Peyer's patch (tissue), 4 donors: ENCODE measurements at regions not wholly inside any gene's neighbourhood (a gene's known extent, or its start where the extent isn't known, plus 50 kb on each side); places are given as distances from the start of the nearest gene placed in this dataset.
A peak's percentile ranks its signal among the peaks of the same experiment; 100 is the strongest.

ENCODE experiments used
- DNase-seq, 3 donors: peaks; one replicate each; pipeline ENCODE4 v3.0.0-alpha.2; 2017 to 2019
- H3K27ac ChIP-seq, 4 donors: fragments of 200-600 bp; sonication (generic); one replicate each; pipeline ENCODE4 v1.5.1; 2016 to 2019
- H3K27me3 ChIP-seq, 2 donors: fragments of 200-600 bp; sonication (generic); one replicate each; pipeline ENCODE4 v1.5.1; 2019
- H3K36me3 ChIP-seq, 3 donors: fragments of 200-600 bp; sonication (generic); one replicate each; pipeline ENCODE4 v1.5.1; 2016 to 2019
- H3K4me1 ChIP-seq, 4 donors: fragments of 200-600 bp; sonication (generic); one replicate each; pipeline ENCODE4 v1.5.1; 2016 to 2019
- H3K4me3 ChIP-seq, 4 donors: fragments of 200-600 bp; sonication (generic); 1 replicate in 3 of 4; 2 replicates in 1 of 4; pipeline ENCODE4 v1.5.1; 2016 to 2019; ENCODE audit warnings: mild to moderate bottlenecking in 1 of 4
- H3K9me3 ChIP-seq, 4 donors: fragments of 200-600 bp; sonication (generic); one replicate each; pipeline ENCODE4 v1.5.1; 2016 to 2019; ENCODE audit warnings: mild to moderate bottlenecking in 1 of 4
- POLR2A ChIP-seq, 2 donors: fragments of 450-650 bp; IDR thresholded peaks; one replicate each; pipeline ENCODE4 v1.5.1; 2017; ENCODE audit warnings: antibody characterized with exemption in 2 of 2, mild to moderate bottlenecking in 2 of 2, moderate library complexity in 2 of 2
- TF ChIP-seq, protein P1 (sequence below), 6 experiments: fragments of 450-650 bp in 4 of 6; fragments of 200-600 bp in 2 of 6; sonication (generic) in 1 of 6; IDR thresholded peaks; one replicate each; pipeline ENCODE4 v1.5.1; 2017 to 2019; ENCODE audit warnings: antibody characterized with exemption in 6 of 6, mild to moderate bottlenecking in 3 of 6, moderate library complexity in 1 of 6

DNA sequence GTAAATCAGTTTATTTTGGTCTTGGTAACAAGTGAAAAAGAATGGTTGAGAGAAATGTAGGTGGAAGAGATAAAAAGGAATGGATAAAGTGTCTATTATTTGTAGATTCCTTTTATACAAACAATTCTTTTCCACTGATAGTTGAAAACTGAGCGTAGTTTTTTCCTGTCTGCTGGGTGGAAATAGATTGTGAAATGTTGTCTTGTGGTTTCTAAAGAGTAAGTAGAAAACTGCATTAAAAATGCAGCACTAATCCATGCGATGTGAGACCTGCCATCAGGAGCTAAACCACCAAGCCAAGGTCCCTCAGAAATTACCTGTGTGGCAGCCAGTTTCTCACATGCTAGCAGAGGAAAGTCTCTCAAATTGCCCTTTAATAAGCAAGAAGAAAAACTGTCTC is 103.2 kb upstream of the SLC44A3 start:
- H3K27ac ChIP-seq: no peak overlapping the region
- H3K4me1 ChIP-seq: no peaks in the 10 kb centered on the region
- no peaks in the 10 kb centered on the region for H3K36me3 ChIP-seq
- no peaks in the 10 kb centered on the region for H3K9me3 ChIP-seq
- no peak overlapping the region for H3K4me3 ChIP-seq
- H3K27me3 ChIP-seq: no peaks in the 10 kb centered on the region
- TF ChIP-seq POLR2A (IDR thresholded peaks at IDR 0.05): no peak
- TF ChIP-seq, protein P1, sequence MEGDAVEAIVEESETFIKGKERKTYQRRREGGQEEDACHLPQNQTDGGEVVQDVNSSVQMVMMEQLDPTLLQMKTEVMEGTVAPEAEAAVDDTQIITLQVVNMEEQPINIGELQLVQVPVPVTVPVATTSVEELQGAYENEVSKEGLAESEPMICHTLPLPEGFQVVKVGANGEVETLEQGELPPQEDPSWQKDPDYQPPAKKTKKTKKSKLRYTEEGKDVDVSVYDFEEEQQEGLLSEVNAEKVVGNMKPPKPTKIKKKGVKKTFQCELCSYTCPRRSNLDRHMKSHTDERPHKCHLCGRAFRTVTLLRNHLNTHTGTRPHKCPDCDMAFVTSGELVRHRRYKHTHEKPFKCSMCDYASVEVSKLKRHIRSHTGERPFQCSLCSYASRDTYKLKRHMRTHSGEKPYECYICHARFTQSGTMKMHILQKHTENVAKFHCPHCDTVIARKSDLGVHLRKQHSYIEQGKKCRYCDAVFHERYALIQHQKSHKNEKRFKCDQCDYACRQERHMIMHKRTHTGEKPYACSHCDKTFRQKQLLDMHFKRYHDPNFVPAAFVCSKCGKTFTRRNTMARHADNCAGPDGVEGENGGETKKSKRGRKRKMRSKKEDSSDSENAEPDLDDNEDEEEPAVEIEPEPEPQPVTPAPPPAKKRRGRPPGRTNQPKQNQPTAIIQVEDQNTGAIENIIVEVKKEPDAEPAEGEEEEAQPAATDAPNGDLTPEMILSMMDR (IDR thresholded peaks at IDR 0.05): no peak
- no peak for DNase-seq

DNA sequence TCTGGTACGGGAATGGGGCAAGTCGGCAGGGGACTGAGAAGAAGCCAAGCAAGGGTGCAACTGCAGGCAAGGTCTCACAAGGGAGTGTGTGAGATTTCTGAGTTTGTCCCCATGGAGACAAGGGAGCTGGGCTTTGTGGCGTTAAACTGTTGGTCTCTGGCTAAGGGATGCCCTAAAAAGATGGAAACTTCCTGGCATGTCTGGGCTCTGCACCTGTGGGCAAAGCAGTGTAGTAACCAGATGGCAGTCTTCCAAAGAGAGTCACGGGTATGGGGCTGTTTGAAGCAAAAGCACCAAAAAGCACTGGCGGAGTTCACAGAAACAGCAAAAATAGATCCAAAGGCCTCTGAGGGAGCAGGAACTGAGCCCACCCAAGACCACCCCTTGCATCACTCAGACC is 104.8 kb upstream of the SLC44A3 start:
- Histone ChIP-seq H3K36me3 (no peaks in the 10 kb centered on the region), H3K9me3 (no peaks in the 10 kb centered on the region), H3K4me1 (no peaks in the 10 kb centered on the region), H3K27ac (no peak overlapping the region), H3K4me3 (no peak overlapping the region), H3K27me3 (no peaks in the 10 kb centered on the region)
- TF ChIP-seq, protein P1 (IDR thresholded peaks at IDR 0.05): no peak
- no peak for TF ChIP-seq POLR2A (IDR thresholded peaks at IDR 0.05)
- no peak for DNase-seq

DNA sequence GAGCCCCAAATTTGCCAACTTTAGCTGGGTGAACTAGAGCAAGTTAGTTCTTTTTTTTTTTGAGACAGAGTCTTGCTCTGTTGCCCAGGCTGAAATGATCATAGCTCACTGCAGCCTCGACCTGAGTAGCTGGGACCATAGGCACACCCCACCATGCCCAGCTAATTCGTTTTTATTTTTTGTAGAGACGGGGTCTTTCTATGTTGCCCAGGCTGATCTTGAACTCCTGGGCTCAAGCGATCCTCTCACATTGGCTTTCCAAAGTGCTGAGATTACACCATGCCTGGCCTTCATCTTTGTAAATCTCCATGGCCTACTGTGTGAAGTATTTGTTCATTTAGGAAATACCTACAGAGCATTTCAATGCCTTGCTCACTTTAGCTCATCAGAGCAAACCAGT is 105.6 kb upstream of the SLC44A3 start:
- Histone ChIP-seq H3K27ac (no peak overlapping the region), H3K9me3 (no peaks in the 10 kb centered on the region), H3K4me1 (no peaks in the 10 kb centered on the region), H3K4me3 (no peak overlapping the region), H3K36me3 (no peaks in the 10 kb centered on the region), H3K27me3 (no peaks in the 10 kb centered on the region)
- TF ChIP-seq, protein P1 (IDR thresholded peaks at IDR 0.05): no peak
- no peak for TF ChIP-seq POLR2A (IDR thresholded peaks at IDR 0.05)
- no peak for DNase-seq

DNA sequence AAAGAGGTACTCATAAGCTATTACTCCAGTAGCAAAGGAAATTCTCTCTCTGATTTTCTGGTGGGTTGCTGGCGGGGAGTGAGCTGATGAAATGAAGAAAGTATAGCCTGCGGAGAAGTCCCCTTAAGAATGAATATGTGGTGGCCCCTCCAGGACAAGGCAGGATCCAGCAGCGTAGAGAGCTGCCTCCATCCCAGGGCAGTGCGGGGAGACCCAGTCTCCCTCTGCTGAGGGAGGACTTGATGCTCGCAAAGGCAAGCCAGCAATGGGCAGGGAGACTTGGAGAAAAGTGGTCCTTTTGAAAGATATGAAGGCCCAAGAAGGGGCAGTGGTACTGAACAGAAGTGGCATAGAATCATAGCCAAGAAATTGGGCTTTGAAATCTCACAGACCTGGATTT is 106.0 kb upstream of the SLC44A3 start:
- H3K4me1 ChIP-seq: no peaks in the 10 kb centered on the region
- H3K9me3 ChIP-seq: no peaks in the 10 kb centered on the region
- peak overlapping the region in 2 of 4 donors; percentile 5 to 38 for H3K27ac ChIP-seq
- H3K4me3 ChIP-seq: no peak overlapping the region
- H3K27me3 ChIP-seq: no peaks in the 10 kb centered on the region
- TF ChIP-seq, protein P1 (IDR thresholded peaks at IDR 0.05): no peak
- TF ChIP-seq POLR2A (IDR thresholded peaks at IDR 0.05): no peak
- no peak for DNase-seq
- H3K36me3 ChIP-seq: no peaks in the 10 kb centered on the region

DNA sequence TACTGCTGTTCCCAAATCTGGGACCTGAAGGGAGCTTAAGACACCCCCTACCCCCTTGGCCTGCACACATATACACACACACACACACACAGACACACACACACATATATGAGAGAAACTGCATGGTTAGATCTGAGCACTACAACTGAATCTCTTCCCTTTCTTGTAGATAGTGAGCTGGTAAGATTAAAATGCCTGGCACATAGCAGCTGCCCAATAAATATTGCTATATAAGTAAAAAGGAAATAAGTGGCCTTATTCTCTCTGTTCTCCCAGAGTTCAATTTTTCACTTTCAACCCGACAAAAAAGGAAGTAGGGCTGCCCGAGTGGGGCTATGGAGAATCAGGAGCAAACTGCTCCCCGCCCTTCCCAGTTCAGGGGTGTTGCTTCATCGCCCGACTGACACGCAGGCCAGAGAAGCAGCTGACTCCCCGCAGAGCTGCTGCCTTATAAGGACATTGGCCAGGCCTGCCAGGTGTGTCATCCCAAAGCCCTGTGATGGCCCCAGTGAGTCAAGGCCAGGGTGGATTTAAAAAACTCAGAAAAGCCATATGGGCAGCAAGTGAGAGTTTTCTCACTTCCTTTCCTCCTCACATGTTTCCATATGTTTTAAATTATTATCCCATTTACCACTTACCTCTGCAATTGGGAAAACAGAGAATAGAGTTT is 106.5 kb upstream of the SLC44A3 start:
- no peaks in the 10 kb centered on the region for H3K9me3 ChIP-seq
- H3K27ac ChIP-seq: peak overlapping the region in 2 of 4 donors; percentile 34 to 47
- no peaks in the 10 kb centered on the region for H3K36me3 ChIP-seq
- no peak overlapping the region for H3K4me3 ChIP-seq
- H3K4me1 ChIP-seq: no peaks in the 10 kb centered on the region
- peak; percentile 41 to 91 (median 81) for DNase-seq
- H3K27me3 ChIP-seq: no peaks in the 10 kb centered on the region
- TF ChIP-seq POLR2A (IDR thresholded peaks at IDR 0.05): no peak
- TF ChIP-seq, protein P1 (IDR thresholded peaks at IDR 0.05): no peak
